ENCODE measurements at regions not wholly inside any gene's neighbourhood (a gene's known extent, or its start where the extent isn't known, plus 50 kb on each side); places are given as distances from the start of the nearest gene placed in this dataset.

- Histone ChIP-seq H3K4me1 (no peaks in the 10 kb centered on the region), H3K9me3 (no peaks in the 10 kb centered on the region), H3K36me3 (no peaks in the 10 kb centered on the region), H3K4me3 (no peak overlapping the region), H3K27me3 (ENCODE audit: low read depth) (no peaks in the 10 kb centered on the region), H3K27ac (no peak overlapping the region)
- ATAC-seq (no peak), DNase-seq (no peak)
- intact Hi-C loops (cut with DNase I): no loop called here
- TF ChIP-seq CTCF (IDR thresholded peaks at IDR 0.05): no peak
Measured at GRCh38 chr12:30082381-30082780, 298.6 kb upstream of the TMTC1 start.

GRCh38 chr12:30074916-30075315 is 291.2 kb upstream of the TMTC1 start:
- H3K4me3 ChIP-seq: no peak overlapping the region
- H3K27ac ChIP-seq: no peak overlapping the region
- no peaks in the 10 kb centered on the region for H3K27me3 ChIP-seq (ENCODE audit: low read depth)
- no peaks in the 10 kb centered on the region for H3K36me3 ChIP-seq
- no peaks in the 10 kb centered on the region for H3K4me1 ChIP-seq
- no peak for TF ChIP-seq CTCF (IDR thresholded peaks at IDR 0.05)
- H3K9me3 ChIP-seq: no peaks in the 10 kb centered on the region
- intact Hi-C loops (cut with DNase I): no loop called here
- DNase-seq: no peak
- ATAC-seq: no peak

- H3K4me3 ChIP-seq: no peak overlapping the region
- H3K27ac ChIP-seq: no peak overlapping the region
- H3K36me3 ChIP-seq: no peaks in the 10 kb centered on the region
- DNase-seq (no peak), ATAC-seq (no peak)
- H3K27me3 ChIP-seq (ENCODE audit: low read depth): no peaks in the 10 kb centered on the region
- no peak for TF ChIP-seq CTCF (IDR thresholded peaks at IDR 0.05)
- no peaks in the 10 kb centered on the region for H3K9me3 ChIP-seq
- no peaks in the 10 kb centered on the region for H3K4me1 ChIP-seq
- intact Hi-C loops (cut with DNase I): no loop called here
Measured at GRCh38 chr12:30072824-30073223, 289.1 kb upstream of the TMTC1 start.

GRCh38 chr12:30067146-30067545 is 283.4 kb upstream of the TMTC1 start:
- ATAC-seq (no peak), DNase-seq (no peak)
- intact Hi-C loops (cut with DNase I): no loop called here
- Histone ChIP-seq H3K4me3 (no peak overlapping the region), H3K9me3 (no peaks in the 10 kb centered on the region), H3K27ac (no peak overlapping the region), H3K4me1 (no peaks in the 10 kb centered on the region), H3K36me3 (no peaks in the 10 kb centered on the region), H3K27me3 (ENCODE audit: low read depth) (no peaks in the 10 kb centered on the region)
- no peak for TF ChIP-seq CTCF (IDR thresholded peaks at IDR 0.05)

- Histone ChIP-seq H3K27ac (no peak overlapping the region), H3K9me3 (no peaks in the 10 kb centered on the region), H3K4me3 (no peak overlapping the region), H3K36me3 (no peaks in the 10 kb centered on the region), H3K4me1 (no peaks in the 10 kb centered on the region), H3K27me3 (ENCODE audit: low read depth) (no peaks in the 10 kb centered on the region)
- DNase-seq (no peak), ATAC-seq (no peak)
- intact Hi-C loops (cut with DNase I): no loop called here
- no peak for TF ChIP-seq CTCF (IDR thresholded peaks at IDR 0.05)
Measured at GRCh38 chr12:30064906-30065305, 281.2 kb upstream of the TMTC1 start.

GRCh38 chr12:30063435-30063945 is 279.7 kb upstream of the TMTC1 start:
- intact Hi-C loops (cut with DNase I): no loop called here
- Histone ChIP-seq H3K4me1 (no peaks in the 10 kb centered on the region), H3K27ac (no peak overlapping the region), H3K4me3 (no peak overlapping the region), H3K9me3 (no peaks in the 10 kb centered on the region), H3K36me3 (no peaks in the 10 kb centered on the region), H3K27me3 (ENCODE audit: low read depth) (no peaks in the 10 kb centered on the region)
- DNase-seq (no peak), ATAC-seq (no peak)
- no peak for TF ChIP-seq CTCF (IDR thresholded peaks at IDR 0.05)

Data from lower lobe of right lung (tissue), 2 donors.